HL-60 (cell line): ENCODE measurements at regions not wholly inside any gene's neighbourhood (a gene's known extent, or its start where the extent isn't known, plus 50 kb on each side); places are given as distances from the start of the nearest gene placed in this dataset.

ENCODE experiments used
- DNase-seq, 2 experiments: peaks; one replicate each; pipeline ENCODE4 v3.0.0-alpha.2; 2010 to 2020; ENCODE audit warnings: low read depth in 1 of 2, low spot score in 1 of 2
- H3K27ac ChIP-seq: fragments of 250-450 bp; sonication (Bioruptor Pico); replicated peaks from 2 replicates; pipeline ENCODE4 v1.5.1; 2020; ENCODE audit warnings: mild to moderate bottlenecking, moderate library complexity
- H3K27me3 ChIP-seq: fragments of 250-450 bp; sonication (Bioruptor Pico); 2 replicates; pipeline ENCODE4 v1.5.1; 2021; ENCODE audit warnings: mild to moderate bottlenecking, moderate library complexity; ENCODE audit not compliant: insufficient read depth, poor library complexity, severe bottlenecking
- H3K4me3 ChIP-seq: replicated peaks from 2 replicates; pipeline ENCODE4 v1.5.1; 2011; ENCODE audit warnings: mild to moderate bottlenecking, control low read depth, low read length; ENCODE audit not compliant: insufficient read depth
- GABPA ChIP-seq: IDR thresholded peaks from 2 replicates; pipeline ENCODE4 v1.6.1; 2012; ENCODE audit warnings: low read depth
- POLR2AphosphoS5 ChIP-seq: IDR thresholded peaks from 2 replicates; pipeline ENCODE4 v1.6.1; 2012; ENCODE audit warnings: low read depth
- SPI1 ChIP-seq: IDR thresholded peaks from 2 replicates; pipeline ENCODE4 v1.6.1; 2012; ENCODE audit warnings: low read depth, mild to moderate bottlenecking, borderline replicate concordance
- TF ChIP-seq, protein P1 (sequence below): IDR thresholded peaks from 2 replicates; pipeline ENCODE4 v1.6.1; 2012; ENCODE audit warnings: low read depth; ENCODE audit not compliant: insufficient replicate concordance
- TF ChIP-seq, protein P2 (sequence below): IDR thresholded peaks from one replicate; pipeline ENCODE4 v1.5.1; 2011; ENCODE audit warnings: low read length, control low read depth, inconsistent platforms; ENCODE audit not compliant: insufficient read depth

DNA sequence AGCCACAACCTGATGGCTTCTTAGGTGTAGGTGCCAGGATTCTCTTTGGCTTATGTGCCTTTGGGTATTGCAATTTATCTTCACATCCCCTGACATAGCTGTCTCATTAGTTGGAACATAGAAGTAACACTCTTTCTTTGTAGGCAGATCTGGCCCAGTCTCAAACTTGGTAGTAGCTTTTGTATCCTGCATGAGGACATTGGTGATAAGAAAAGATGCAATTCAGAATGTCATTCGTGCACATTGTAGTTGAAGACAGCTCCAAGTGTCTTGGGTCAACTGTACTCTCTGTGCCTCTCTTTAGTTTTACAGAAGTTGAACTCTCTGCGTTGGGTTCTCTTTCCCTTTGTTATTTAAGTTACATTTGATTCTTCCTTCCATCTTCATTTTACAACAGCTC is 69.6 kb upstream of the BCL11A start:
- Histone ChIP-seq H3K27me3 (no peaks in the 10 kb centered on the region), H3K4me3 (no peak overlapping the region), H3K27ac (no peak overlapping the region)
- TF ChIP-seq POLR2AphosphoS5, result no peak
- no peak for DNase-seq

DNA sequence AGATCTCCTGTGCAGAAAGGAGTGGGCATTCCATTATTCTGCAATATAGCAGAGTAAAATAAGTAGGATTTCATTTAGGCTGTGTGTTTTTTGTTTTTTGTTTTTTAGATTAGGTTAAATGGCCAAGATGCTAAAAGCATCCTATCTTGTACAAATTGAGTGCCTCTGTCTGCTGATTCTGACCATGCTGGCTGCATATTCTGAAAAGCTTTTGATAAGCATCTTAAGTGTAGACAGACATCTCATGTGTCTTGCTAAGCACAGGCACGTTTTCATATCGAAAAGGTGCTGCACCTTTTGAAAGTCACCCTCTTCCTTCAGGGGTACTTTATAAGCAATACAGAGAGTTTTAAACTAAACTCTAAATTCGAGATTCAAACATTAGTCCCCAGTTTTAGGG is 74.0 kb upstream of the BCL11A start:
- H3K27ac ChIP-seq, result no peak overlapping the region
- no peaks in the 10 kb centered on the region for H3K27me3 ChIP-seq
- H3K4me3 ChIP-seq, result no peak overlapping the region
- no peak for TF ChIP-seq SPI1
- TF ChIP-seq, protein P1, sequence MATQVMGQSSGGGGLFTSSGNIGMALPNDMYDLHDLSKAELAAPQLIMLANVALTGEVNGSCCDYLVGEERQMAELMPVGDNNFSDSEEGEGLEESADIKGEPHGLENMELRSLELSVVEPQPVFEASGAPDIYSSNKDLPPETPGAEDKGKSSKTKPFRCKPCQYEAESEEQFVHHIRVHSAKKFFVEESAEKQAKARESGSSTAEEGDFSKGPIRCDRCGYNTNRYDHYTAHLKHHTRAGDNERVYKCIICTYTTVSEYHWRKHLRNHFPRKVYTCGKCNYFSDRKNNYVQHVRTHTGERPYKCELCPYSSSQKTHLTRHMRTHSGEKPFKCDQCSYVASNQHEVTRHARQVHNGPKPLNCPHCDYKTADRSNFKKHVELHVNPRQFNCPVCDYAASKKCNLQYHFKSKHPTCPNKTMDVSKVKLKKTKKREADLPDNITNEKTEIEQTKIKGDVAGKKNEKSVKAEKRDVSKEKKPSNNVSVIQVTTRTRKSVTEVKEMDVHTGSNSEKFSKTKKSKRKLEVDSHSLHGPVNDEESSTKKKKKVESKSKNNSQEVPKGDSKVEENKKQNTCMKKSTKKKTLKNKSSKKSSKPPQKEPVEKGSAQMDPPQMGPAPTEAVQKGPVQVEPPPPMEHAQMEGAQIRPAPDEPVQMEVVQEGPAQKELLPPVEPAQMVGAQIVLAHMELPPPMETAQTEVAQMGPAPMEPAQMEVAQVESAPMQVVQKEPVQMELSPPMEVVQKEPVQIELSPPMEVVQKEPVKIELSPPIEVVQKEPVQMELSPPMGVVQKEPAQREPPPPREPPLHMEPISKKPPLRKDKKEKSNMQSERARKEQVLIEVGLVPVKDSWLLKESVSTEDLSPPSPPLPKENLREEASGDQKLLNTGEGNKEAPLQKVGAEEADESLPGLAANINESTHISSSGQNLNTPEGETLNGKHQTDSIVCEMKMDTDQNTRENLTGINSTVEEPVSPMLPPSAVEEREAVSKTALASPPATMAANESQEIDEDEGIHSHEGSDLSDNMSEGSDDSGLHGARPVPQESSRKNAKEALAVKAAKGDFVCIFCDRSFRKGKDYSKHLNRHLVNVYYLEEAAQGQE, result no peak
- TF ChIP-seq POLR2AphosphoS5, result no peak
- TF ChIP-seq, protein P2, sequence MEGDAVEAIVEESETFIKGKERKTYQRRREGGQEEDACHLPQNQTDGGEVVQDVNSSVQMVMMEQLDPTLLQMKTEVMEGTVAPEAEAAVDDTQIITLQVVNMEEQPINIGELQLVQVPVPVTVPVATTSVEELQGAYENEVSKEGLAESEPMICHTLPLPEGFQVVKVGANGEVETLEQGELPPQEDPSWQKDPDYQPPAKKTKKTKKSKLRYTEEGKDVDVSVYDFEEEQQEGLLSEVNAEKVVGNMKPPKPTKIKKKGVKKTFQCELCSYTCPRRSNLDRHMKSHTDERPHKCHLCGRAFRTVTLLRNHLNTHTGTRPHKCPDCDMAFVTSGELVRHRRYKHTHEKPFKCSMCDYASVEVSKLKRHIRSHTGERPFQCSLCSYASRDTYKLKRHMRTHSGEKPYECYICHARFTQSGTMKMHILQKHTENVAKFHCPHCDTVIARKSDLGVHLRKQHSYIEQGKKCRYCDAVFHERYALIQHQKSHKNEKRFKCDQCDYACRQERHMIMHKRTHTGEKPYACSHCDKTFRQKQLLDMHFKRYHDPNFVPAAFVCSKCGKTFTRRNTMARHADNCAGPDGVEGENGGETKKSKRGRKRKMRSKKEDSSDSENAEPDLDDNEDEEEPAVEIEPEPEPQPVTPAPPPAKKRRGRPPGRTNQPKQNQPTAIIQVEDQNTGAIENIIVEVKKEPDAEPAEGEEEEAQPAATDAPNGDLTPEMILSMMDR, result no peak
- no peak for TF ChIP-seq GABPA
- no peak for DNase-seq

DNA sequence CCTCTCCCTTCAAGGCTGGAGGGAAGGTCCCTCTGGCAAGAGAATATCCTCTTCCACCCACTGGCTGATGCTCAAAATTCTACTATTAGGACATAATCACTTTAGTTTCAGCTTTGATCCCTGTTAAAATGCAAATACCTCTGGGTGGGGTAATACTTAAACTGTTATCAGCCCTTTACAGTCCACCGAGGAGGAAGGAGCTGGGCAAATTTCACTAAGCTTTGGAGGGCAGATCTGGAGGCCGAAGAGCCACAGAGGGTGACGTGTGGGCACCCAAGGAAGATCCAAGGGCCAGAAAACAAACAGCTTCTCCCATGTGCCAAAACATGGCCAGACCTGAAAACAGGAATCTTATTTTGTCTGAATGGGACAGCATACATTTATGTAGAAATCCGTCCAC is 74.6 kb upstream of the BCL11A start:
- Histone ChIP-seq H3K27me3 (no peaks in the 10 kb centered on the region), H3K4me3 (no peak overlapping the region), H3K27ac (no peak overlapping the region)
- TF ChIP-seq GABPA (no peak), POLR2AphosphoS5 (no peak), SPI1 (no peak)
- TF ChIP-seq, protein P1, result no peak
- TF ChIP-seq, protein P2, result no peak
- DNase-seq, result no peak

DNA sequence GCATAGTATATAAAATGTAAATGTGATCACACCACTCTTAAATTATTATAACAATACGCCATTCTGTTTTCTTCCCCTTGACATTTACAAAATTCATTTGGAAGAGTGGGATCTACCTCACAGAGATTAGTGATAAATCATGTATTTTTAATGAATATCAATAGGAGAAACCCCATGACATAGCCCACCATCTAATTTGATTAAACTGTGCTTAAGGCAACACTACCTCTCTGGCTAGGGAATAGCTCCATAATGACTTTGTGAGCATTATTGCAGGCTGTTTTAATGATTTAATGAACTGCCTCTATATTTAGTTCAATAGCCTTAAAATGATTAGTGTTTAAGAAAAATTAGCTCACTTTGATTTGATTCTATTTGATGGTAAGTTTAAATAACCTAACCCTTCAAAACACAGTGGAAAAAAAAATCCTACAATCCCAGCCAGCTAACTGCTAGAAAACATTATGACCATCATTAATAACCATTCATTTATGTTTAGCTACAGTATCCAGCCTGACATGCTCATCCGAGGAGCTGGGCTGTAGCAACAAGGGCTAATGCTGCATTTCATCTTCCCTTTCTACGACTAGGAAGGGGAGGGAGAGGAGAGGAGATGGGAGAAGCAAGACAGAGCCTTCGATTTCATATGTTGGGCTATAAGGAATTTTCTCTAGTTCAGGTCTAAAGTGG is 75.3 kb upstream of the BCL11A start:
- Histone ChIP-seq H3K4me3 (no peak overlapping the region), H3K27ac (no peak overlapping the region), H3K27me3 (no peaks in the 10 kb centered on the region)
- DNase-seq, result no peak
- TF ChIP-seq, protein P1, result no peak
- TF ChIP-seq SPI1, result no peak
- no peak for TF ChIP-seq GABPA
- TF ChIP-seq POLR2AphosphoS5, result no peak
- TF ChIP-seq, protein P2, result no peak
